ENCODE measurements at regions not wholly inside any gene's neighbourhood (a gene's known extent, or its start where the extent isn't known, plus 50 kb on each side); places are given as distances from the start of the nearest gene placed in this dataset.
"Not testable (repeated sequence)": the region's sequence is repeated elsewhere in the genome, so short reads cannot be mapped to it uniquely, and the experiment has no call there.

DNA sequence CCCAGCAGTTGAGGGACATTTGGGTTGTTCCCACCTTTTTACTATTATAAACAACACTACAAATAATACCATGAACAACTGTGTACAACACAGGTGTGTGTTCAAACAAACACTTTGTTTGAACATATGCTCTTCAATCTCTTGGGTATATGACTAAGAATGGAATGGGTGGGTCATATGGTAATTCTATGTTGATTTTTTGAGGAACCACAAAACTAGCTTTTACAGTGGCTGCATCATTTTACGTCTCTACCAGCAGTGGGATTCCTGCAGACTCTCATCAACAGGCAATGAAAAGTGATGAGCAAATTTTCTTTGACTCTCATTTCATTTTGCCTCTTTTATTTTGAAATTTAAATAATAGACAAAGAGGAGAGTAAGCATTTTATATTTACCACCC, 116.9 kb upstream of the KLF14 start:
- no peak for DNase-seq

DNA sequence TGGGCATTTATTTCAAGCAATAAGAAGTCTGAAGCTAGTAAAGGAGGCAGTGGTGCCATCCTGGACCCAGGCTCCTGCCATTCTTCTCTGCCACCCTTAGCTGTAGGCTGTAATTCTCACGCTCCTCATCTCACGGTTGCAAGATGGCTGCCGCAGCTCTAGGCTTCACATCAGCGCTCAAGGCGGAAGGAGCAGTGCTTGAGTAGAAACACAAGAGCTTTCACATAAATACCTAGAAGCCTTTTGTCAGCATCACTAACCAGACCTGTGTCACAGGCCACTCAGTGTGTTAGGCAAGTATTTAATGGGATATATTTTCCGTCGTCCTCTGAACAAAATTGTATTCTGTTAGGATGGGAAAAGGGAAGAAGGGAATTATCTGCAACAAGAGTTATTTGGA, 118.9 kb upstream of the KLF14 start:
- DNase-seq, result no peak

DNA sequence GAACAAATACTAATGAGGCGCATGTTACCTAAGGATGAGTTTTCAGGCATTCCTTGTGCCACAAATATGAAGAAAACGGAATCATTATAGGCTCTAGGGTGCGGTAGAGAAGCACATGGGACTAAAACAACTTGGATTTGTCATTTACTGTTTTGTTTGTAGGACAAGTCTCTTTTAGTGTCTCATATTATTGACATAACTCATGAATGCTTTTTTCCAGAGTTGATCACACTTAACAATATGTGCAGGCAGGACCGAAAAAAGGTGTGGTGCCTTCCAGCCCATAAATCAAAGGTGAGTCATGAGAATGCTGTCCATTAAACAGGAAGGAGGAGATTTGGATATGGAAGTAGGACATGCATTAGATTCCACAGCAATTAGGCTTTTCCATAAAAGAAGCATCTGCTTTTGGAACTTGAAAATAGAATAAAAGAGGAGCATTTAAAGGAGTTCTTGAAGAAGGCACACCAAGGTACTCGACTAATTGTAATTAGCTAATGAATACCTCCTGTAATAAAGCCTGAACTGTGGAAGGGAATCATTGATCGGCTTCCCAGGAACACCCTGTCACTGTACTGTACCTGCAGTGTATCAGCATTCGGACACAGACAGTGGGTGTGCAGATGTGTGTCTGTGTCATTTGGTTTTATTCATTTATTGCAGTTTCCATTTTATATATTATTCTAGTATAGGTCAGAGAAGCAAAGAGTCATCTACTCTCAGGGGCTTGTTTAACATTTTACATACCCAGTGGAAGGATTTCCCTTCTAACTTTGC, 119.7 kb upstream of the KLF14 start:
- DNase-seq, result no peak

DNA sequence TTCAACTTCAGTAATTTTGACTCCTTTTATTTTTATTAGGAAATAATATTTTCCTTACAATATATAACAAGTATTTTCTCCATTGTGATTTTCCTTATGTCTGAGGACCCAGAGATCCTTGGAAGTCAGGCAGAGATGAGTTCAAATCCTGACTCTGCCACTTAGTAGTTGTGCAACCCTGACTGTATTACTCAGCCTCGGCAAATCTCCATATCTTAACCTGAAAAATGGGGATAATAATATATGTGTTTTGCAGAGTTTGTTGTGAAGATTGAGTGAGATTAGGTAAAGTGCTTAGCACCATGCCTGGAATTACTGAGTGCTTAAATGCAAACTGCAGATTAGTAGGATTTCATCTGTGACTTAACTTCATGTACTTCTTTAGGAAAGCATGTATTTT, 120.5 kb upstream of the KLF14 start:
- DNase-seq, result no peak

DNA sequence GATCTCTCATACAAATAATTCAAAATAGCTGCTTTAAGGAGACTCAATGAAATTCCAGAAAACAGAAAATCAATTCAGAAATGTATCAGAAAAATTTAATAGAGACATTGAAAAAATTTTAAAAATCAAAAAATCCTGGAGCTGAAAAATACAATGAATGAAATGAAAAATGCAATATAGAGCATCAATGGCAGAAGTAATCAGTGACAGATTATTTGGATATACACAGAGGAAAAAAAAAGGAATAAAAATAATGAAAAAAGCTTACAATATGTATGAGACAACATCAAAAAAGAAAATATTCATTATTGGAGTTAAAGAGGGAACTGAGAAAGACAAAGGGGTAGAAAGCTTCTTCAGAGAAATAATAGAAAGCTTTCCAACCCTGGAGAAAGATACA, 122.9 kb upstream of the KLF14 start:
- no peak for DNase-seq

DNA sequence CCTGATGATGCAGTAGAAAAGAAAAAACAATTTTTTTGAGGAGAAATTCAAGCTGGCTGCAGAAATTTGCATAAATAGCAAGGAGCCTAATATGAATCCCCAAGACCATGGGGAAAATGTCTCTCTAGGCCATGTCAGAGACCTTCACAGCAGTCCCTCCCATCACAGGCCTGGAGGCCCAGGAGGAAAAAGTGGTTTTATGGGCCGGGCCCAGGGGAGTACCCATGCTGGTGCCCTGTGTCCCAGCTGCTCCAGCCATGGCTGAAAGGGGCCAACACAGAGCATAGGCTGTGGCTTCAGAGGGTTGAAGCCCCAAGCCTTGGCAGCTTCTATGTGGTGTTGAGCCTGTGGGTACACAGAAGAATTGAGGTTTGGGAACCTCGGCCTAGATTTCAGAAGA, 126.8 kb upstream of the KLF14 start:
- DNase-seq, result not testable (repeated sequence)

DNA sequence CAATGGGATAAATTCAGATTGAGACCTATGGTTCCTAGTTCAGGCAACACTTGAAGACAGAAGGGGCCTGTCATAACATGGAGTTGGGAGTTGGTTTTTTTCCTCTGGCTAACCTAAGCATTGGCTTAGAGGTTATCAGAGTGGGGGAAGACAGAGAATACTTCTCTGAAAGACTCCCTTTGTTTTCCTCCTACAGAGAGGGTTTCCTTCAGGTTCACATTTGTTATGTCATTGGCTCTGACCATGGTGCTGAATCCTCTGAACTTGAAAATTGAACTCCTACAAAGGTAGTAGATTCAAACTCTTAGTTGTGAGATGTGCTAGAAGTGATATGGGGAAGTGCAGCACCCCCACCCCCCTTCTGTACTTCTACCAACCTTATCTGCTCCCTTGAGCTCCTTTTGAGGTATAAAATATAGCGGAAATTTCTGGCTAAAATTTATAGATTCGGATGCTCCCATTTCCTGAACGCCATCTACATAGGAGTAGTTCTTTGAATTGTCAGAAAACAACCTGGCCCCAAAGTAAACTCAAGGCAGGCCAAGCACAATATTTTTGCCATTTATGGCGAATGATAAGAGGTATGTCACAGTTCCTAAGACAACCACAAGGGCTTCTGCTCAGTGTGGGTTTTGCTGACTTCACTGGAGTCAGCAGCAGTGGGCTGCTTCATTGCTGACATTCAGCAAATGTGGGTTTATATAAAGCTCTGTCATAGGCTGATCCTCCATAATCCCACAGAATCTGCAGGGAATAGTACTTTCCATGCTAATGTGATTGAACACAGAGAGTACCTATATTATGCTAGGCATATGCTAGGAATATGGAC, 131.6 kb upstream of the KLF14 start:
- DNase-seq, result no peak

DNA sequence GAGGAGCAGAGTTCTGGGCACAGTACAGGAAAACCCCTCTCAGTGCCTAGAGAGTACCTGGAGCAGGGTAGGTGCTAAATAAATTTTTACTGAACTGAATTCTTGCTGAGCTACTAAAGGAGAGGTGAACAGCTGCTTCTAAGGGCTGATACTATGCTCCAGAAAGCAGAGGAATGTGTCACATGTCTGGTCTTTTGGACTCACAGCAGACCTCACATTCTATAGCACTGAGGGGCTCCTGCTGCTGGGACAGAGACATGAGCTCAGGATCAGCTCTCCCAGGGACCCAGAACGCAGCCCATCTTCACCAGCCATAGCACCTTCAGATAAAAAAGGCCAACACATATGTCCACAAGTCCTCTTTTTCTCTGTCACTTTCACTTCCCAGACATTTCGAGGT, 133.0 kb upstream of the KLF14 start:
- DNase-seq, result no peak

DNA sequence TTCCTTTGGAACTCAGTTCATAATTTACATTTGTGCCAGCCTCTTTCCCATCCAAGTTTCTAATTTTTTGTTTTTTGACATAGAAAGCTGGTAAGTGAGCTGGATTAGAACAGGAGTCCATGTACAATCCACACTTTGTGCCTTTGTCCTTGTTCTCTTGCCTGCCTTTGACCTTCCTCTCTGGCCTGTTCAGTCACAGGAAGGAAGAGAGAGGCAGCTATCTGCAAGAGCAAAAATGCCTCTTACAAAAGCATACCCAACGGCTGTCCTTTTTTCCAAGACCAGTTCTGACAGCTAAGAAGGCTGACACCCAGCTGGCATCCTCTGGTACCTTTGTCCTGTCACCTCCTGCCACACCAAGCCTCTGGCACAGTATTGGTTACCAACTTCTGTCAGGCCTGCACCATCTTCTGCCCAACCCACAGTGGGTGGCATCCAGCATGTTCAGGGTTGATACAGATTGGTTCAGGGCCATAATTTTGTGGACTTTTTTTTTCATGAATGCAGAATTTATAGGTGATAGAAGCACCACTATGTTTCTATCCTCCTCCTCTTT, 133.7 kb upstream of the KLF14 start:
- DNase-seq, result no peak

DNA sequence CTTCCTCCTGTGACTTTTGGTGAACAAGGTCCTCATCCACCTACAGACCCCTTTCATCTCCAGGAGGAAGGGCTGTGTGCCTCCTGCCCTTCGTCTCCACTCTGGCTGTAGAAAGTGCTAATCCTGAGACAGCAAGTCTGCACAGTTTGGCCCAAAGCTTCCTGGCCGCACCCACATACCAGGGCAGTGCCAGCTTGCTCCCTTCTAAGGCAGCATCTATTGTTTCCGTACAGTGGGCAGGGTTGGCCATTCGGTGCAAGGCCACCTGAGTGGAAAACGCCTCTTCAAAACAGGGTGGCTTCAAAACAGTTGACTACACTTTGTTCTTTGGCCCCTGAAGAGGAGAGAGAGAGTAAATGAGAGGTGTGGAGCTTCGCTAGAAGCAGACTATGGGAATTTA, 134.1 kb upstream of the KLF14 start:
- DNase-seq, result no peak

DNA sequence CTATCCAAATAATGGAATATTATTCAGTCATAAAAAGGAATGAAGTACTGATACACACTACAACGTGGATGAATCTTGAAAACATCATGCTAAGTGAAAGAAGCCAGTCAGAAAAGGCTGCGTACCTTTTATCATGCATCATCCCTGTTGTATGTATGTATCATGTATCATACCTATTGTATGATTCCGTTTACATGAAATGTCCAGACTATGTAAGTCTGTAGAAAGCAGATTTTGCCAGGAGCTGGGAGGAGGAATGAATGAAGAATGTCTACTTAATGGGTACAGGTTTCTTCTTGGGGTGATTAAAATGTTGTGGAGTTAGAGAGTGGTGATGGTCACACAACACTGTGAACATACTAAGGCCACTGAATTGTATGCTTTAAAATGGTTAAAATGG, 135.9 kb upstream of the KLF14 start:
- DNase-seq, result no peak

DNA sequence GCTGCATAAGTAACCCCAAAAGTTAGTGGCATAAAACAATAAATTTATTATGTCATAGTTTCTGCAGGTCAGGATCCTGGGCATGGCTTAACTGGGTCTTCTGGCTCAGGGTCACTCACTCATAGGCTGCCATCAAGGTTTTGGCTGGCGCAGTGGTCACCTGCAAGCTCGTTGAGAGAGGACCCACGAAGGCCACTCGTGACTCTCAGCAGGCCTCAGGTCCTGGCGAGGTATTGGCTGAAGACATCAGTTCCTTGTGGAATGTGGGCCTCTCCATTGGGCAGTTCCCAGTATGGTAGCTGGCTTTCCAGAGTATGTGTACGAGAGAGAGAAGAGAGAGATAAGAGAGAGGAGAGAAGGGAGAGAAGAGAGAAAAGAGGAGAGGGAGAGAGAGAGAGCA, 138.3 kb upstream of the KLF14 start:
- no peak for DNase-seq

DNA sequence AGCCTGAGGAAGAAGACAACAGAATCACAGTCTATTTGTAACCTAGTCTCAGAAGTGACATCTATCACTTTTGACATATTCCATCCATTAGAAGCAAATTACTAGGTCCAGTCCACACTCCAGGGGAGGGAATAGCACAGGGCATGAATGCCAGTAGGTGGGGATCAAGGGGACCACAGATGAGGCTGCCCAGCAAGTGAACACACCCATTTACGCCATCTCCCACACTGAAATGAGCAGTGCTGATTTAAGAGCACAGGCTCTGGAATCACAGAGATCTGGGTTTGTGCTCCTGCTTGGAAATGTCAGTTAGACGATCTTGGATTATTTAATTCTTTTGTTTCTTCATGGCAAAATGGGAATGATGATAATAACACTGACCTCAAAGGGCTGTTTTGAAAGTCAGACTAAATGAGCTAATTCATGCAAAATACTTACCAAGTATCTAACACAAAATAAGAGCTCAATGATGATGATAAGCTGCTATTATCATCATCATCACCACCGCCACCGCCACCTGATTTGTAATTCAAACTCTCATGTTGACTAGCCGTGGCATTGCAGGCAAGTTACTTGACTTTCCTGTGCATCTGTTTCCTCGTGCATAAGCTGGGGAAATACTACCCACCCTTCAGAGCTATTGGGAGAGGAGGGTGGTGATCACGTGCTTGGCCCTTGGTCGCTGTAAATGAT, 138.9 kb upstream of the KLF14 start:
- DNase-seq, result no peak

DNA sequence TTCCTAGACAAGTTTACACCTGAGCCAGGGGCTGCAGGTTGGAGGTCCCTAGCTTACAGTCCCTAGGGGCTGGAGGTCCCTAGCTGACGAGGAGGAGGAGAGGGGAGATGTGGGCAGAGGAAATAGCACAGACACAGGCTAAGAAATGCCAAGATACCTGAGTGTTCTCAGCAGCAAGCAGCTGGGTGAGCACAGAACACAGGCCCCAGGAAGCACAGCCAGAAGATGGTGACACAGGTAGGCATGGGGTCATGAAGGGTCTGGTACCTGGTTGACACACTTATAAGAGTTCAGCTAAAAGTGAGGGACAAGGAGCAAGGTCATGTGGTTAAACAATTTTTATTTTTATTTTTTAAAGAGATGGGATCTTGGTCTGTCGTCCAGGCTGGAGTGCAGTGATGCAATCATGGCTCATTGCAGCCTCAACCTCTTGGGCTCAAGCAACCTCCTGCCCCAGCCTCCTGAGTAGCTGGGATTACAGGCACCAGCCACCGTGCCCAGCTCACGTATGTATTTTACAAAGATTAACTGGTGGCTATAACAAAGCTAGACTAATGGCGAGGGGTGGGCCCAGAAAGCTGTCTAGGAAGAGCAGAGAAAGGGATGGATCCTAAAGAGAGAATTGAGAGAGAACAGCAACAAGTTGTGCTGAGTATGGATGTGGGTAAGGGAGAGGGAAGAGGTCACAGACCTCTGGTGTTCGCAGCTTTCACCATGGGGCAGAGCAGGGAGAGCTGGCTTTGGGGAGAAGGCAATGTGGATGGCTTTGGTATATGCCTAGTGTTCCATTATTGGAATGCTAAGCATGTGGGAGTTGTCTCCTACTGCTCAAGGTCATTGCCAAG, 140.3 kb upstream of the KLF14 start:
- no peak for DNase-seq

DNA sequence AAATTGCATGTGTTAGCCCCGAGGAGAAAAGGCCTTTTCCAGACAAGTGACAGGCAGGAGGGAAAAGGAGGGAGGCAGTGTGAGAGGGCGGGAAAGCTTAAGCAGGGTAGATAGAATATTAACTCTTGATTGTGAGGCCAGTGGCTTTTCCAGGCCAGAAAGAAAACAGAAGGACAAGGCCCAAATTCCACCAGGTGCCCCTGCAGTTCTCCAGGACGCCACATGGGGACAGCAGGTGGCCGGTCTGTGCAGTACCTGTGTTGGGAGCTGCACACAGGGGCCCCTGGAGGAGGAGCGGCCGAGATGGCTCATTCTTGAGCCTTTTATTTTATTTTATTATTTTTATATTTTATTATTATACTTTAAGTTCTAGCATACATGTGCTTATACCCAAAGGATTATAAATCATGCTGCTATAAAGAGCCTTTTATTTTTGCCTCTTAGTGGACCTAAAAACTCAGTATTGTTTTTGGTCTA, 141.3 kb upstream of the KLF14 start:
- no peak for DNase-seq

DNA sequence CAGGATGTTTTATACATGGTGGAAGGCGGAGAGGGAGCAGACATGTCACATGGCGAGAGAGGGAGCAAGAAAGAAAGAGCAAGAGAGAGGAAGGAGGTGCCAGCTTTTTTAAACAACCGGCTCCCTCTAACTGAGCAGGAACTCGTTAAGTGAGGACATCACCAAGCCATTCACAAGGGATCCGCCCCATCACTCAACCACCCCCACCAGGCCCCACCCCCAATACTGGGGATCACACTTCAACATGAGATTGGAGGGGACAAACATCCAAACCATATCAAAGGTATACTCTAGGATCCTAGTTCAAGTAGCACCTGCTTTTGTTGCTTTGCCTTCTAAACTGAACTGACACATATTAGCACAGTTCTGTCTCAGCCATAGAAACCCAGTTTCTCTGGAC, 141.9 kb upstream of the KLF14 start:
- DNase-seq, result no peak

DNA sequence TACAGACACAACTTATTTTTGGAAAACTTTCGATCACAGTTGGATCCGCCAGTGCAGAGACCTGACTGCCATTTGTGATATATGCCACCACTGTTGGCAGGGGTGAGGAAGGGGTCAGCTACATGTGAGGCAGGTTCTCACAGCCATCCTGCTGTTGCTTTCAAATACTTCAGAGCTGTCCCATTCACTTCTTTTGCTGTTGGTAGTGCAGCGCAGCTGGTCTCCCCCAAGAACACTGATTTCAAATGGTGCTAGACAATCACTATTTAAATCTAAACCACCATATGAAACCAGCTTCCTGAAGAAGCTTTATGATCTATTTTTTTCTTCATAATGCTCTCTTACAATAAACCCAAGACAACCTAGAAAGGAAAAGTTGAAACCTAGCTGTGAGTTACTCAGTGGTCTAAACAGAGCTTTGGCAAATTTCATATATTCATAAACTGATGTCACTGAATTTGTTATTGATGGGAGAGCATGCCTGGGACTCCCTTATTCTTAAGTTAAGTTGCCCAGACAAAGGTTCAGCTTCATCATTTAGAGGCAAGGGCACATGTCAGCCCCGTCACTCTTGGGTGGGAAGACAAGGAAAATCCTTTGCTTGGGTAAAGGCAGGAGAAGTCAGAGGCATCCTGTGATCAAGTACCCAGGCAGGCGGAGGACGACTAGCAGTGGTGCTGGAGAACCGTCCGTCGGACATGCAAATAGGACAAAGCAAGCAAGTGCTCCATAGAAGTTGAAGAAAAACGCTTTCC, 143.4 kb upstream of the KLF14 start:
- DNase-seq, result peak; percentile 59

DNA sequence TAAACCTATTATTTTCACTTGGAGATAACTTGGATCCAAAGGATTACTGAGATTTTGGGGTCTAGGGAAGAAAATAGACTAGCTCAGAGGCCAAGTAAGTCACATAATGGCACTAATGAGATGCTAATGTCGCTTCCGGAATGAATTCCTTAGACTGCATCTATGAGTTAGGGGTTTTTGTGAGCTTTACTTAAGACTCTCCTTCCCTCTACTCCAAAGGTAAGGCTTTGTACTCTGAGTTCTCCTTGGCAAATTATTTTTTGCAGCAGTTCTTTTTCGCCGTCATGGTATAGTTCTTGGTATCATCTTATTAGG, 143.9 kb upstream of the KLF14 start:
- no peak for DNase-seq

DNA sequence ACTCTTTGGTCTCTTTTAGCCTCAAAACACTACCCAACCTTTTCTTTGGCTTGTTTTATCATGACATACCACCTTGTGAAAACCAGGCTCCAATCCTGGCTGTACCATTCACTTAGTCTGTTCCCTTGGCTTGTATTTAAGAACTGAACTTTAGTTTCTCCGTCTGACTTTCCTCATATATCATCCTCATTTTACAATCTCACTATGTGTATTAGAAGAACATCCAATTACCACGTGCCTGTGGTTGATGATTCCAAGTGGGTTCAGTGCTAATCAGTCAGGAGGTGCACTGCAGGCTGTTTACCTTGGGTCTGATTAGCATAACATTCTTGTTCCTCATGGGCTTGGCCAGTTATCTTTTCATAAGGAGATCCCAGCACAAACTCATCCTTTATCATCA, 144.8 kb upstream of the KLF14 start:
- peak; percentile 28 for DNase-seq

DNA sequence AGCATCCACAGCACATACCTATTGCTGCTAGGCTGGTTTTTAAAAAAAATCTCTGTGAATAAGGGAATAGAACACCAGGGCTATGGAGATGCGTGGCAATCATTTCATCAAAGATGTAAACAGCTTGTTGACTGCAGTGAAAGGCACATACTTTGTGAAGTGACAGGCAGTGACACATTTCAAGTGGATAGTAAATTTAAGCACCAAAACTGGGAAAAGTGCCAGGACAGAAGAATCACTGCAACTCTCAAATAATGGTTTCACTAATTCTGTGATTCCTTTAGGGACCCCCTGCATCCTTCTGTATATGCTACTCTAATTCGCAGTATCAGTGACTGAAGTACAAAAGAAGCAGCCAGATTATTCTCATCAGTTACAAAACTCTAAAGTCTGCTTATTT, 145.2 kb upstream of the KLF14 start:
- no peak for DNase-seq

DNA sequence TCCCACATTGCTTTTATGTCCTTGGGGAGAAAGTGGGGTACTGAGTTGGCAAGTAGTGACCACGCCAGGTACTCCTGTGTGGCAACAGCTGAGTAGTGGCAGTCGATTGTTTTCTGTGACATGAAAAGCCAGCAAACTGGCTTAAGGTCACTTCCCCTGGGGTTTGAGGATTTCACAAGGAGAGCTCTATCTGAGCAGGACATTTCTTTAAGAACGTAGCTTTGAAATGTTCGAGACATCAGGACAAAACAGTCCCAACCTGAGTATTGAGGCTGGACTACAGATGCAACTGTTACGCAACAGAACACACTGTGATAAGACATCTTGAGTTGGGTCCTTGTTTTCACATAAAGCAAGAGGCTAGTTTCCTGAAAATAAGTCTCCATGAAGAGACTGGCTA, 146.7 kb upstream of the KLF14 start:
- peak; percentile 47 for DNase-seq
